ENCODE measurements at regions not wholly inside any gene's neighbourhood (a gene's known extent, or its start where the extent isn't known, plus 50 kb on each side); places are given as distances from the start of the nearest gene placed in this dataset.

DNA sequence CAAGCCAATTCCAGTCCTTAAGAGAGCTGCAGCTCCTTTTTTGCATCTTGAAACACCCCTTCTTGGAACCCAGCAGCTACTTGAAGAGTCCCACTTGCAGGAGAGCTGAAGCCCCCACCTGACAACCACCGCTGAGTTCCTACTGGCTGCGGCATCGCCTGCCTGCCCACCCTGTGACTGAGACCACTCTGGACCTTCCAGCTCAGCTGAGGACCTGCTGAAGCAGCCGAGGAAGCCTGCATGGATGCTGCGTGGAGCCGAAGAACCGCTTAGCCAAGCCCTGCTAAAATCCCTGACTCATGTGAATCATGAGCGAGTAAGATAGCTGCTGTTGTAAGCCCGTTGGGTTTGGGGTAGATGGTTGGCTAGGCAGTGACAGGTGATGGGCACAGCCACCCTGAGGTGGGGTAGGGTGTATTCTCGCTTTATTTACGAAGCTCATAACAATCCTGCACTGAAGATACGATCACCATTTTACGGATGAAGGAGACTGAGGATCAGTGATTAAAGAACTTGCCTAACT lies 78.4 kb downstream of the INHBB start:
- H3K4me1 Mint-ChIP-seq (ENCODE audit: unreplicated experiment) = no peaks in the 10 kb centered on the region
- peaks cover 9% of the 10 kb centered on the region for H3K27me3 Mint-ChIP-seq (ENCODE audit: unreplicated experiment)
- no peaks in the 10 kb centered on the region for H3K36me3 Mint-ChIP-seq (ENCODE audit: low read depth, unreplicated experiment)
- no peak overlapping the region for H3K4me3 Mint-ChIP-seq (ENCODE audit: unreplicated experiment)
- no peaks in the 10 kb centered on the region for H3K9me3 Mint-ChIP-seq (ENCODE audit: unreplicated experiment)
- no peak for DNase-seq (ENCODE audit: low spot score)
- no peak overlapping the region for H3K27ac Mint-ChIP-seq (ENCODE audit: unreplicated experiment)
- TF ChIP-seq, protein P1, sequence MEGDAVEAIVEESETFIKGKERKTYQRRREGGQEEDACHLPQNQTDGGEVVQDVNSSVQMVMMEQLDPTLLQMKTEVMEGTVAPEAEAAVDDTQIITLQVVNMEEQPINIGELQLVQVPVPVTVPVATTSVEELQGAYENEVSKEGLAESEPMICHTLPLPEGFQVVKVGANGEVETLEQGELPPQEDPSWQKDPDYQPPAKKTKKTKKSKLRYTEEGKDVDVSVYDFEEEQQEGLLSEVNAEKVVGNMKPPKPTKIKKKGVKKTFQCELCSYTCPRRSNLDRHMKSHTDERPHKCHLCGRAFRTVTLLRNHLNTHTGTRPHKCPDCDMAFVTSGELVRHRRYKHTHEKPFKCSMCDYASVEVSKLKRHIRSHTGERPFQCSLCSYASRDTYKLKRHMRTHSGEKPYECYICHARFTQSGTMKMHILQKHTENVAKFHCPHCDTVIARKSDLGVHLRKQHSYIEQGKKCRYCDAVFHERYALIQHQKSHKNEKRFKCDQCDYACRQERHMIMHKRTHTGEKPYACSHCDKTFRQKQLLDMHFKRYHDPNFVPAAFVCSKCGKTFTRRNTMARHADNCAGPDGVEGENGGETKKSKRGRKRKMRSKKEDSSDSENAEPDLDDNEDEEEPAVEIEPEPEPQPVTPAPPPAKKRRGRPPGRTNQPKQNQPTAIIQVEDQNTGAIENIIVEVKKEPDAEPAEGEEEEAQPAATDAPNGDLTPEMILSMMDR (IDR thresholded peaks at IDR 0.05; ENCODE audit: unreplicated experiment) = no peak

DNA sequence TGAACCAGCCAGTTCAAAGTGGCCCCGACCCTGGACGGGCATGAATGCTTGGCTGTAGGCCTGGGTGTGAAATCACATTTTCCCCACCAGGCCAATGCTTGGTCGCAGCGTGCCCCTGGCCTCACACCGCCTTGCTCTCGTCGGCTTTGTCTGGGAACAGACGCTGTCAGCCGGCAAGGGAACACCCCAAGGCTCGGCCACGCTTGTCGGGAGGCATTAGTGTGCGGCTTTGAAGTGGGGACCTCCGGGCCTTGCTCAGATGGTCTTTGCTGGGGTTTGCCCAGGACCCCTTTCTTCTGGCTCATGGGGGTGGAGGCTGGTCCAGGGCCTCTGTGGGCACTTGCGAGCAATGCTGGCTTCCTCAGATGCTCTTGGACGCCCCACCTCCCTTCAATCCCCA lies 79.1 kb downstream of the INHBB start:
- H3K36me3 Mint-ChIP-seq (ENCODE audit: low read depth, unreplicated experiment) = no peaks in the 10 kb centered on the region
- no peak overlapping the region for H3K27ac Mint-ChIP-seq (ENCODE audit: unreplicated experiment)
- TF ChIP-seq, protein P1 (IDR thresholded peaks at IDR 0.05; ENCODE audit: unreplicated experiment) = no peak
- peaks cover 6% of the 10 kb centered on the region for H3K27me3 Mint-ChIP-seq (ENCODE audit: unreplicated experiment)
- no peaks in the 10 kb centered on the region for H3K9me3 Mint-ChIP-seq (ENCODE audit: unreplicated experiment)
- no peak for DNase-seq (ENCODE audit: low spot score)
- H3K4me3 Mint-ChIP-seq (ENCODE audit: unreplicated experiment) = no peak overlapping the region
- no peaks in the 10 kb centered on the region for H3K4me1 Mint-ChIP-seq (ENCODE audit: unreplicated experiment)

DNA sequence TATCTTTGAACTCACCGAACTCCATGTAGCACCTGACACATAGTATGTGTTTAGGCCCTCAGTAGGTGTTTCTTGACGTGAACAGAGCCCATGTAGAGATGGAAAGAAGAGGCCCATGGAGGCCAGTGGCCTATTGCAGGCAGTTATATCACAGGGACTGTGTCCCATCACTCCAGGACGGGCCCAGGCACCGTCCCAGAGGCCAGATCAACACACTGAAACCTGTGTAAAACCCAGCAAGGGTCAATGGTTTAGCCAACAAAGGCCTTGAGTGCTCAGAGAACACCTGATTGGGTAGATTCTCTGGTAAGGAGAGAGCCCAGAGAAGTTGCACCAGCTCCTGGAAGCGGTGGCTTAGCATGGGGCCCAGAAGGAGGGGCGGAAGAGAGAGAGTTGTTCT lies 82.8 kb downstream of the INHBB start:
- TF ChIP-seq, protein P1 (IDR thresholded peaks at IDR 0.05; ENCODE audit: unreplicated experiment) = no peak
- peaks cover 4% of the 10 kb centered on the region for H3K27me3 Mint-ChIP-seq (ENCODE audit: unreplicated experiment)
- H3K4me1 Mint-ChIP-seq (ENCODE audit: unreplicated experiment) = no peaks in the 10 kb centered on the region
- H3K9me3 Mint-ChIP-seq (ENCODE audit: unreplicated experiment) = no peaks in the 10 kb centered on the region
- H3K36me3 Mint-ChIP-seq (ENCODE audit: low read depth, unreplicated experiment) = no peaks in the 10 kb centered on the region
- H3K27ac Mint-ChIP-seq (ENCODE audit: unreplicated experiment) = no peak overlapping the region
- no peak for DNase-seq (ENCODE audit: low spot score)
- H3K4me3 Mint-ChIP-seq (ENCODE audit: unreplicated experiment) = no peak overlapping the region

DNA sequence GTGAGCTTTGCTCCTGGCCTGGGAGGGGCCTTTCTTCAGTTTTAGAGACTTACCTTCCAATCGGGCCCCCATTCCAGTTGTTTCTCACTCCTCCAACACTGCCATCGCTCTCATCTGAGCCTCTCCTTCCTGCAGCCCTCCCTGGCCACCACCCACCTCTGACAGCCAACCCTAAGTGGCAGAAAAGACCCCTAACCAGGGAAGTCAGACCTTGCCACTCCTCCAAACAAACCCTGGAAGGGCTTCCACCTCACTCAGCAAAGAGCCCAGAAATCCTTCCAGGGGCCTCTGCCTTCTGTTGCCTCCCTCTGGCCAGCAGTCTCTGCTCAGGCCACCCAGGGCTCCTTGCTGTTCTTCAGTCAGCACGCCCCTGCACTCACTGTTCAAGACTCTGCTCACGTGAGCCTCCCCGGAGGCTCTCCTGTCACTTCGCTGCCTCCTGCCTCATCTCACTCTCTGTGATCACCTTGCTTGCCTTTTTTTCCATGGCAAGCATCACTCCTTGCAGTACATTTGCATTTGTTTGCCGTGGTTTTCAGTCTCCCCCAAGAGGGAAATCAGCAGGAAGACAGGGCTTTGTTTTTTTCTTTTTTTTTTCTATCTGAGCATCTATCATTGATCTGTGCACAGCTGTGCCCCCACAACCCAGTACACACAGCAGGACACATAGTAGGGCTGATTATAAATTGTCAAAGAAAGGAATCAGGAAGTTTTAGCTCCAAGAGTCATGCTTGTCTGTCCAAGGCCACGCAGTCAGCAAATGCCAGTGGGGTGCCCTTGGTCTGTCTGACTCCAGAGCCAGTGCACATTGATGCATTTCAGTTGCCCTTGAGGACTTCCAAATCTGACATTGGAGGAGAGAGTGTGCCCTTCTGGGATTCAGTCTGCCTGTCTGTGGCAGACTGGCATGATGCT lies 83.9 kb downstream of the INHBB start:
- TF ChIP-seq, protein P1 (IDR thresholded peaks at IDR 0.05; ENCODE audit: unreplicated experiment) = no peak
- no peaks in the 10 kb centered on the region for H3K36me3 Mint-ChIP-seq (ENCODE audit: low read depth, unreplicated experiment)
- no peak overlapping the region for H3K4me3 Mint-ChIP-seq (ENCODE audit: unreplicated experiment)
- no peaks in the 10 kb centered on the region for H3K4me1 Mint-ChIP-seq (ENCODE audit: unreplicated experiment)
- no peaks in the 10 kb centered on the region for H3K9me3 Mint-ChIP-seq (ENCODE audit: unreplicated experiment)
- H3K27me3 Mint-ChIP-seq (ENCODE audit: unreplicated experiment) = peaks cover 4% of the 10 kb centered on the region
- DNase-seq (ENCODE audit: low spot score) = no peak
- H3K27ac Mint-ChIP-seq (ENCODE audit: unreplicated experiment) = no peak overlapping the region

DNA sequence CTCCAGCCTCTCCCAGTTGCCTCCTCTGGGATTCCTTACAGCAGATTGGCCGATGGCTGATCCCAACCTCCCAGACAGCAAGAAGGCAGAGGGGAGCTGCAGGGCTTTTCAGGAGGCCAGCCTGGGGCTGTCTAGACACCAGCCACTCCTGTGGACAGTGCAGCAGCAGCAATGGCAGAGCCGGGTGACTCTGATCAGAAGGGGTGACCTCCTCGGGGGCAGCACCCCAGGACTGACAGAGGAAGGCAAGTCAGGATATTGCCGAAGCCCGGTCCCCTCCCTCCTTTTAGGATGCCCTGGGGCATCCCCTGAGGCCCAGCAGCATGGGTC lies 84.5 kb downstream of the INHBB start:
- Mint-ChIP-seq H3K4me1 (ENCODE audit: unreplicated experiment) (no peaks in the 10 kb centered on the region), H3K4me3 (ENCODE audit: unreplicated experiment) (no peak overlapping the region), H3K9me3 (ENCODE audit: unreplicated experiment) (no peaks in the 10 kb centered on the region), H3K27me3 (ENCODE audit: unreplicated experiment) (peaks cover 8% of the 10 kb centered on the region), H3K27ac (ENCODE audit: unreplicated experiment) (no peak overlapping the region), H3K36me3 (ENCODE audit: low read depth, unreplicated experiment) (no peaks in the 10 kb centered on the region)
- TF ChIP-seq, protein P1 (IDR thresholded peaks at IDR 0.05; ENCODE audit: unreplicated experiment) = no peak
- no peak for DNase-seq (ENCODE audit: low spot score)

All from endothelial cell (in vitro differentiated cells).